Heart left ventricle (tissue), 13 donors: ENCODE measurements at regions not wholly inside any gene's neighbourhood (a gene's known extent, or its start where the extent isn't known, plus 50 kb on each side); places are given as distances from the start of the nearest gene placed in this dataset.

Source experiments
- POLR2A ChIP-seq, 2 donors: fragments of 450-650 bp; IDR thresholded peaks; one replicate each; pipeline ENCODE4 v1.6.1; 2017; ENCODE audit warnings: antibody characterized with exemption in 2 of 2, mild to moderate bottlenecking in 2 of 2, moderate library complexity in 2 of 2
- TF ChIP-seq, protein P1 (sequence below), 12 donors: fragments of 200-600 bp; sonication (generic) in 4 of 12; IDR thresholded peaks; one replicate each; pipeline versions ENCODE4 v1.5.0 to v1.8.0; 2018 to 2022; ENCODE audit warnings: antibody characterized with exemption in 12 of 12, mild to moderate bottlenecking in 5 of 12
- donor health status: ischemic (EF 13 %, LVEDD 7.1; RV severe dilation, severe dysfunction).
- donor health status: DM: no; HTN: yes; CAD: no.
- donor health status: DM: no; HTN: no; CAD: no.
- donor health status: ischemic (EF 25% LVEDD 6.9; RV normal size, moderate dysfunction).
- donor health status: ischemic (EF 25% LVEDD 5.7; RV mildly dilated, moderate dysfunction).
- donor health status: ischemic (EF 35%, LVEDD 5.7; RV mildly dilated, moderate dysfunction).
- donor health status: nonischemic (EF 11% LVEDD 7.7; RV severe dilation, severe dysfunction).
- donor health status: DM: yes; HTN: yes; CAD: no.
- donor health status: PGD.
- donor health status: ischemic (EF 29% LVEDD 5.4; RV normal size, mild dysfunction).
- donor health status: nonischemic (EF 23%, LVEDD 6.1; RV moderate dilation, normal function).

DNA sequence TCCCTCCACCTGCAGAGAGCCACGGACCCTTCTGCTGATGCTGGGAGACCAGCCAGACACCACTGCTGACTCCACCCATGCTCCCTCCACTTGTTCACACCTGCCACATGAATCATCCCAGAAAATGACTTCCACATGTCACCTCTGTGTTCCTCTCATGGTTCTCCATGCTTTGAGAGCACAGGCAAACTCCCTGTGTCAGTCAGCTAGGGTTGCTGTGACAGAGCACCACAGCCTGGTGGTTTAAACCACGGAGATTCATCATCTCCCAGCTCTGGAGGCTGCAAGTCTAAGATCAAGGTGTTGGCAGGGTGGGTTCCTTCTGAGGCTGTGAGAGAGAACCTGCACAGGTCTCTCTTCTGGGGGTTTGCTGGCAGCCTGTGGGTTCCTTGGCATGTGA, 381.4 kb downstream of the GADD45G start:
- TF ChIP-seq, protein P1, sequence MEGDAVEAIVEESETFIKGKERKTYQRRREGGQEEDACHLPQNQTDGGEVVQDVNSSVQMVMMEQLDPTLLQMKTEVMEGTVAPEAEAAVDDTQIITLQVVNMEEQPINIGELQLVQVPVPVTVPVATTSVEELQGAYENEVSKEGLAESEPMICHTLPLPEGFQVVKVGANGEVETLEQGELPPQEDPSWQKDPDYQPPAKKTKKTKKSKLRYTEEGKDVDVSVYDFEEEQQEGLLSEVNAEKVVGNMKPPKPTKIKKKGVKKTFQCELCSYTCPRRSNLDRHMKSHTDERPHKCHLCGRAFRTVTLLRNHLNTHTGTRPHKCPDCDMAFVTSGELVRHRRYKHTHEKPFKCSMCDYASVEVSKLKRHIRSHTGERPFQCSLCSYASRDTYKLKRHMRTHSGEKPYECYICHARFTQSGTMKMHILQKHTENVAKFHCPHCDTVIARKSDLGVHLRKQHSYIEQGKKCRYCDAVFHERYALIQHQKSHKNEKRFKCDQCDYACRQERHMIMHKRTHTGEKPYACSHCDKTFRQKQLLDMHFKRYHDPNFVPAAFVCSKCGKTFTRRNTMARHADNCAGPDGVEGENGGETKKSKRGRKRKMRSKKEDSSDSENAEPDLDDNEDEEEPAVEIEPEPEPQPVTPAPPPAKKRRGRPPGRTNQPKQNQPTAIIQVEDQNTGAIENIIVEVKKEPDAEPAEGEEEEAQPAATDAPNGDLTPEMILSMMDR (IDR thresholded peaks at IDR 0.05): no peak
- no peak for TF ChIP-seq POLR2A (IDR thresholded peaks at IDR 0.05)
